VCaP (cell line): ENCODE measurements at regions not wholly inside any gene's neighbourhood (a gene's known extent, or its start where the extent isn't known, plus 50 kb on each side); places are given as distances from the start of the nearest gene placed in this dataset.

Experiments used
- H3K27ac ChIP-seq: fragments of 450-650 bp; 2 replicates; pipeline ENCODE4 v1.5.1; 2017
- CTCF ChIP-seq: fragments of 450-650 bp; conservative IDR thresholded peaks from 2 replicates; pipeline ENCODE4 v1.5.1; 2017; ENCODE audit warnings: mild to moderate bottlenecking, moderate library complexity

GRCh38 chr2:5123582-5124196, 568.5 kb upstream of the SOX11 start:
- no peak for TF ChIP-seq CTCF
- peak overlapping the region; percentile 40 for H3K27ac ChIP-seq

GRCh38 chr2:5125017-5125730, 567.0 kb upstream of the SOX11 start:
- TF ChIP-seq CTCF: no peak
- no peak overlapping the region for H3K27ac ChIP-seq

DNA sequence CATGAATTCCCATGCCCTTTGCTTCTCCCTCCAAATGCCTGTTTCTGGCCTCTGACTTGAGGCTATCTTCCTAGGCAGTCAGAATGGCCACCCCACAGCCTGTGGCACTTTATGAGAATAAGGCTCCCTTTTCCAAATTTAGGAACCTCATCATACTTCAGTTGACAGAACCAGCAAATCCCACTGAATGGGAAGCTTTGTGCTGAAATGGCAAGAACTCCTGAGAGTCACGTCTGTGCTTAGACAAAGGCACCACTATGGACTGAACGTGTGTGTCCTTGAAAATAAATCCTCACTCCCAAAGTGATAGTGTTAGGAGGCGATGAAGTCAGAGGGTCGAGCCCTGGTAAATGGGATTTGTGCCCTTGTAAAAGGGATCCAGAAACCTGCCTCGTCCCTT, 559.9 kb upstream of the SOX11 start:
- no peak for TF ChIP-seq CTCF
- no peak overlapping the region for H3K27ac ChIP-seq

DNA sequence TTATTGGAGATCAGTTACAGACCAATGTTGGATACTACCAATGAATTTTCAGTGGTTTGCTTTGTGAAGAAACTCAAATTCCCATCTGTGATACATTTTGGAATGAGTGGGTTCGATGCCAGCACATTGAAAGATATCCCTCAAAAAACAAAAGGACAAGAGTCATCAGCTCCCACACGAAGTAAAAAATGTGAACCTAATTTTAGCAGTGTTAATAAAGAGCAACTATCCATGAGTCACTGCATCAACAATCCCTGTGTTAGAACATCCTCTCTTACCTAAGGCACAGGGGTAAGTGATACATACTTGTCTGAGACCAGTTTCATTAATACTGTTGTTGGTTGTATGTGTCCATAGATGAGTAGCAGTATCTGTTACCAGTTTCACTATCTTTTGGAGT, 551.8 kb upstream of the SOX11 start:
- no peak overlapping the region for H3K27ac ChIP-seq
- no peak for TF ChIP-seq CTCF

GRCh38 chr2:5144159-5144558, 548.0 kb upstream of the SOX11 start:
- no peak overlapping the region for H3K27ac ChIP-seq
- no peak for TF ChIP-seq CTCF

GRCh38 chr2:5145053-5145452, 547.1 kb upstream of the SOX11 start:
- H3K27ac ChIP-seq: no peak overlapping the region
- TF ChIP-seq CTCF: no peak

GRCh38 chr2:5145801-5146200, 546.4 kb upstream of the SOX11 start:
- no peak overlapping the region for H3K27ac ChIP-seq
- TF ChIP-seq CTCF: no peak
